H4 (cell line): ENCODE measurements at regions not wholly inside any gene's neighbourhood (a gene's known extent, or its start where the extent isn't known, plus 50 kb on each side); places are given as distances from the start of the nearest gene placed in this dataset.
A peak's percentile ranks its signal among the peaks of the same experiment; 100 is the strongest.

Experiments used
- DNase-seq: peaks from one replicate; pipeline ENCODE4 v3.0.0-alpha.2; 2015; ENCODE audit warnings: low spot score

DNA sequence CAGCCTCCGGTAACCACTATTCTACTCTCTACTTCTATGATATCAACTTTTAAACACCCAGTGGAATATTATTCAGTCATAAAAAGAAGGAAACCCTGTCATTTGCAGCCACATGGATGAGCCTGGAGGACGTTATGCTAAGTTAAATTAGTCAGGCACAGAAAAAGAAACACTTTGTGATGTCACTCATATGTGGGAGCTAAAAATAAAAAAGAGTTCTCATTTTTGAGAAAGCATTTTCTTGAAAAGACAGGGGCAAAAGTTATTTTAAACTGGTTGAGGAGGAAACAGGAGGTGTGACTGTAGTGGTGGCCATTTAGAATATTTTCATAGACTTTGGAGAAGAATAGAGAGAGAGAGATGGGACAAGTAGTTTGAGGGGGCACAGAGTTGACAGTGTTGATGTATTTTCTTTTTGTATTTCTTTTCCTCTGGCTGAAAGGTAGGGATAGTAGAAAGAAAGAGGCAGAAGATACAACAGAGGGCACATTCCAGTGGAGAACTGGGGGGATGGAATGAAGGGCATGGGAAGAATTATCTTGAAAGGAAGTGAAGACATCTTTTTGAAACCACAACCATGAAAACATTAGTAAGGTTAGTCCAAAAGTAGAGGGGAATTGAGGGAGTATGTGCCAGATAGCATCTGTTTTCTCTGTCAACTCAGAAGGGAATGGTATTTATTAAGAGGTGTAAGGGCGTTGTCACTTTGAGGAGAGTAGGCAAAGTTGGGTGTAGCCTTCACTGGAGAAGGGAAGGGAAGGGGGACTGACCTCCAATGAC is 181.3 kb upstream of the GMDS start:
- DNase-seq = no peak

DNA sequence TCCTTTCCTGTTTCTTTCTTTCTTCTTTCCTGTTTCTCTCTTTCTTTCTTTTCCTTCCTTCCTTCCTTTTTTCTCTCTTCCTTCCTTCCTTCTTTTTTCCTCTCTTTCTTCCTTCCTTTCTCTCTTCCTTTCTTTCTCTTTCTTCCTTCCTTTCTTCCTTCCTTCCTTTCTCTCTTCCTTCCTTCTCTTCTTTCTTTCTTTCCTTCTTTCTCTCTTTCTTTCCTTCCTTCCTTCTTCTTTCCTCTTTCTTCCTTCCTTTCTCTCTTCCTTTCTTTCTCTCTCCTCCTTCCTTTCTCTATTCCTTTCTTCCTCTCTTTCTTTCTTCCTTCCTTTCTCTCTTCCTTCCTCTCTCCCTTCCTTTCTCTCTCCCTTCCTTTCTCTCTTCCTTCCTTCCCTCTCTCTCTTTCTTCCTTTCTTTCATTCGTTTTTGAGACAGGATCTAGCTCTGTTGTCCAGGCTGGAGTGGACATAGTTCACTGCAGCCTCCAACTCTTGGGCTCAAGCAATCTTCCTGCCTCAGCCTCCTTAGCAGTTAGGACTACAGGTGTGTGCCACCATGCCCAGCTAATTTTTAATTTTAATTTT is 170.8 kb upstream of the GMDS start:
- no peak for DNase-seq

DNA sequence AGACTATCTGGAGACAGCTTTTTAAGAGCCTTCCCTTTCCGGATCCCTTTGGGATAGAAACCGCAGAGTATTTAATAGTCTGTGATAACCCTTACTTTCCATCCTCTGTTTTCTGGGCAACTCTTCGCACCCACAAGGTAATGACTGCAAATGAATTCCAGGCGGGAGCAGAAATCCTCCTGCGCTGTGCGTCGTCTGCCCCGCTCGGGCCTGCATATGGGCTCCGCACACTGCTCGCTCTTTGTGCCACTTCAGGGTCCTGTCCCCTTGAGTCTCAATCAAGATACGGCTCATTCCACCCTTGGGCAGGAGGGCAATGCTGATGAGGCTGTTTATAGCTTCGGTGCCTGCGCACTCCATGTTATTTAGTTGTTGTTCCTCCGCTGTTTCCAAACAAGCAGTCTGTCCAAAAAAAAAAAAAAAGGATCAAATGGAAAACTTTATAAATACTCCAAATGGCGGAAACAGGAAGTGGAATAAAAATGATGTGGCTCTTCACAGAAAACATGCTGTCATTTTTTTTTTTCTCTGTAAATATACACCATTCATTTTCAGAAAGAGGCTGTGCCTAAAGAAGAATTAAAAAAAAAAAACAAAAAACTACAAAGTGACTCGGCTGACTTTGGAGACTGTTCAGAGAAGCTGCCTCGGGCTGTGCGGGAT is 169.6 kb upstream of the GMDS start:
- DNase-seq = no peak

DNA sequence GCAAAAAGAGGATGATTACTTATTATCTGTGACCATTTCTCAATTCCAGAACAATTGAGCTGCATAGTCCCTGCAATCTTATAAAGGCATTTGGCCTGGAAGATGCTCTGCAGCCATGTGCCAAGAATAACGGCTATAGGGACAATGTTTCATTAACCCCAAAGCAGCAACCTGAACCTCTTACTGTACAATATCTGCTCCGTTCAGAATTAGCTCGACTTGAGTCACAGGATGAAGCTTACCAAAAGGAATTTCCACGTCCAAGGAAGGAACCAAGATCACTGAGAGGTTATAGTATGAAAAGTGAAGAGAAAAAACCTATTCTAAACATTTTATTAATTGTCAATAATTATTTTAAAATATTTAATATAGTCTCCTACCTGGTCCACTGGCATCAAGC is 167.3 kb upstream of the GMDS start:
- no peak for DNase-seq

GRCh38 chr6:2410656-2411380 is 165.4 kb upstream of the GMDS start:
- DNase-seq = no peak

DNA sequence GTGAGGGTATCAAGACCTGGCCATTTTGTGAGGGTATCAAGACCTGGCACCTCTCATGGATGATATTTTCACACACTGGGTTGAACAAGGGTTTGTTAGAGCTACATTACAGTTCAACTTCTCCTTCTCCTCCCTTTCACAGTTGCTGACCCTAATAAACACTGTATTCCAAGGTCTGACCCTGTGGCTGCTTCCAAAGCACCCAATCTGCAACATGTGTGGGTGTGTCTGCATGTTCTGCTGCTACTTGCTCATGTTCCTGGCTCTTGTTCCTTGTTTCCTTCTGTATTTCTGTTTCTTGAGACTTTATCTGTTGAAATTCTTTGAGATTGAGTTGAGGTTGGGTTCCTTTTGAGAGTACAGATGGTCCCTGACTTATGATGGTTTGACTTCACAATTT is 162.1 kb upstream of the GMDS start:
- no peak for DNase-seq

DNA sequence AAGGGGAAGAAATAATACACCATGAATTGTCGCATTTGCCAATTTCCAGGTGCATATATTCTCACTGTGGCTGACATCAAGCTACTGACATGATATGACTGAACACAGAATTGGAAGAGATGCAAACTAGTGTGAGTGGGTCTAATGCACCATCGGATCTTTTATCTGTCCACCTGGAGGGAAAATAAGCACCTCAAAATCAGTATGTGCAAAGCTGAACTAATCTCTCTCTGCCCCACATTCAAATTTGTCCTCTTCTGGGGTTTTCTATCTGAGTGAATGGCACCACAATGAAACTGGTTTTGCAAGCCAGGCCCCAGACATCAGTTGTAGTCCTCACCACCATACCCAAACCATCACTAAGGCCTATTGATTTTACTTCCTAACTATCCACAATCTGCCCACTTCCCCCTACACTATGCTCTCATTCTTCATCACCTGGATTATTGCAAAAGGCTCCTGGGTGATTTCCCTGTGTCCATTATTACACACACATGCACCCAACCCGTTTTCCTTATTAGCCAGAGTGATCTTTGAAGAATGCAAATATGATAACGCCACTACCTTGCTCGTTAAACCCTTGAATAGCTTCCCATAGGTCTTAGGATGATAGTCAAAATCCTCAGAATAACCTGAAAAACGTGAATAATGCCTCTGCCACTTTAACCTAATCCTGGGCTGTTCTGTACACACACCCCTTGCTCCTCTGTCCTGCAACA is 159.0 kb upstream of the GMDS start:
- no peak for DNase-seq

DNA sequence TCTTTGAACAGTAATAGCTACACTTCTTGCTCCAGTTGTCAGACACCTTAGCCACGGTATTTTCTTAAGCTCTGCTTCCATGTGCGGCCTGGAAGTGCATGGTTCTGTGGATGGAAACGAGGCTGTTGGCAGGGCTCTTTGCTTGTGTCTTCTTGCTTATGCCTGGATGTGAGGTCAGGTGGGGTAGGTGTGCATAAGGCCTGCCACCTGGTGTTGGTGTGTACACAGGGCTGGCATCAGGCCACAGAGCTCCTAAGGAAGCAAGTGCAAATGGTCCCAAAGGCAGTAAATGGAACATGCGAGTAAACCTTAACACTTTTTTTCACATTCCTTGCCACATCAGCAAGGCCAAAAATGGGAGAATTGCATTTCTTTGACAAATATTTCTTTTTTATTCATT is 158.1 kb upstream of the GMDS start:
- DNase-seq = no peak

- DNase-seq = peak; percentile 92
These were observed 151.6 kb upstream of the GMDS start for GRCh38 chr6:2396846-2397630.

DNA sequence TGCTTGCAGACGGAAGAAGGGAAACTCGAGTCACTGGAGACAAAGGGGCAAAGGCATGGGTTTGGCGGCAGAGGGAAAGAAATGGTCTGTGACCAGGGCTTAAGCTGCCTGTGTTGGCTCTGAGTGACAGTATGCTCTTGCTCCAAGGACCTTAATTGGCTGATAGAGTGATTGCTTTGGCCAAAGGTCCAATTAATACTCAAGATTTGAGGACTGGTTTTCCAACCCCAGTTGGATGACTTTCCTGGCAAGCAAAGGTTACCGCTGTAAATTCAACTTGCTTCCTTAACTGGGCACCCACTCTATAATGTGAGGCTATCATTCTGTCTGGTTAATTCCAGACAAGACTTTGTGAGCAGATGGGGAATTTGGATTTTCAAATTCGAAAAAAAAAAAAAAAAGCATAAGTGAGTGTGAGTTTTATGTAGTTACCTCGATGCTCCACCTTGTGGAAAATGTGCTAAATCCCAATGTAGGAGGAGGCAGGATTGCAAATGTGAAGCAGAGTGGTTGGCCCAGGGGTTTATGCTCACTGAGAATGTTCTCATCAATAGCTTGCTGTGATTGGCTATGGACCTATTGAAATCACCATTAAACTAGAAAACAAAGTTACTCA is 150.7 kb upstream of the GMDS start:
- peak; percentile 21 for DNase-seq

DNA sequence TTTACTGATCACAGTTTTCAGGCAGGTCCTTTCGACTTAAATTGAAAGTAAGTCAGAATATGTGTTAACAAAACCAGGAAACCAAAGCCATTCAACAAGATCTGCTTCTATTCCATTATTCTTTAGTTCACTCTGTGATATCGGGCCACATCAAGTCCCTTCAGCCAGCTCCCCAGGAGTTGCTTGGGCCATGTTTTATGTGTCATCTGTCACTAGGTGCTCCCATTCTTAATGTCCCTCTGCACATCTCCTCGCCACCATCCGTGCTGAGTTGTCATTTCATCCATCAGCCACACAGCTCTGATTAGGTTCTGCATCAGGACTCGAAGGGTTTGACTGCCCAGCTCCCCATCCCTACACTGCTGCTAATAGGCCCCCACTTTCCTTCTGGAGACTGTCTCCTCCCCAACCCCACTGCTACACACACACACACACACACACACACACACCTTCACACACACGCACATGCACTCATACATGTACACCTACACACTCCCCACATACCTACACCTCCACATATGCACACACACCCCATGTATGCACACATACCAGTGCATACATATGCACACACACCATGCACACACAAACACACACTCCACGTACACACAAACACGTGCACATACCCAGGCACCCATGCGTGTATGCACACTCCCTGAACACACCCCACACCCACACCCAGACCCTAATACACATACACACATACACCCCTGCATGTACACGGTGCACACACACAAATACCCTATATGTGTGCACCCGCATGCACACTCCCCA is 143.3 kb upstream of the GMDS start:
- DNase-seq = no peak

- DNase-seq = no peak
These were observed 142.0 kb upstream of the GMDS start for GRCh38 chr6:2387445-2387844.

DNA sequence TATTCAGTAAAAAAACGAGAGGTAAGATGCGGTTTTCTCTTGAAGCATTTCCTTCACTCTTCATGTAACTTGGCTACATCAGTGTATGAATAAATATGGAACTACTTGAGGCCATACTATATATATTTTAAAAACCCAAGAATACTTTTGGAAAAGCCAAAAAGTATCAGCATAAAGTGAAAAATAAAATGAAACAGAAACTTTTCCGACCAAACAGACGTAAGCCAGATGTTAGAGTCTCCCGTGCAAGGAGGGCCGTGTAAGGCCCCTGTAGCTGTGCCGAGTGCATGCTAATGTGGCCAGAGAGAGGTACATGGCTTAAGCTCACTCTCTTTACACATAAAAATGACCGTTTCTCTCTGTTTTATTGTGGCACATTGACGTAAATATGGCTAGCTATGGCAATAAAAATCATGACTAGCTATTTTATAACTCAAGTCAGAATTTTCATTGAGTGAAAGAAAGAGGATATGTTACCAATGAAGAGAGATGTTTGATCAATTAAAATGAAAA is 140.1 kb upstream of the GMDS start:
- no peak for DNase-seq

GRCh38 chr6:2384528-2384927 is 139.1 kb upstream of the GMDS start:
- no peak for DNase-seq

GRCh38 chr6:2381872-2382661 is 136.7 kb upstream of the GMDS start:
- DNase-seq = no peak

DNA sequence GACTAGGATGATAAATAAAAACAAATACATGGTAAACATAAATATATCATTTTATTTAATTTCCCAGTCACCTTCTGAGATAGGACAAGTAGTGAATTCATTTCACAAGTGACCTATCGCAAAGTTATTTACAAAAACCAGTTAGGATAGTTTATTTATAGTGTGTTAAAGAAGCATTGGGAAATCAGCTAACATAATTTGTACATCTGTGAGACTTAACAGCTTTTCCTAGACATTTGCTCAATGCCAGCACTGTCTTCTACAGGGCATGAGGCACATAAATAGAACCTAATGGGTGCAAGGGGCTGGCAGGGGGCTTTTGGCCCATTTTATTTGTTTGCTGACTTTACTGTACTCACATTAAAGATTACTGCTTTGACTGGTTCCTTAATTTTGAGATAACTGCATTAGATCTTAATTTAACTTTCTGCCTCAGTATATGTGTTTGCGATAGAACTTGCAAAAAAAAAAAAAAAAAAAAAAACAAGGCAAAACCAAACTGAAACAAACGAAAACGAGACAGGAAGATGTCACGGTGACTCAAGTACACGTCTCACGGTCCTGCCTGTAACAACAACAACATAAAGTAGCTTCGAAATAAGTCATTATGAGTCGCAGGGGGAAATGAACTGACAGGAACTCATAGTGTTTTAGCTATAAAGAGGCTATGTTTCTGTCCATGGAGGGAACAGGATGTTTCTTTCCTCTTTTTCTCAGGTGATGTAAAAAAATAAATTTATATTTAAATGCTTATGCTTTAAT is 133.7 kb upstream of the GMDS start:
- DNase-seq = peak; percentile 53

GRCh38 chr6:2378046-2378657 is 132.7 kb upstream of the GMDS start:
- no peak for DNase-seq
